ENCODE measurements at regions not wholly inside any gene's neighbourhood (a gene's known extent, or its start where the extent isn't known, plus 50 kb on each side); places are given as distances from the start of the nearest gene placed in this dataset.

- no peak for DNase-seq (ENCODE audit: low spot score)
Measured at GRCh38 chr2:41724465-41724864, 323.4 kb upstream of the PKDCC start.

- no peak for DNase-seq (ENCODE audit: low spot score)
Measured at GRCh38 chr2:41725901-41726300, 321.9 kb upstream of the PKDCC start.

- no peak for DNase-seq (ENCODE audit: low spot score)
Measured at GRCh38 chr2:41726364-41726763, 321.5 kb upstream of the PKDCC start.

GRCh38 chr2:41727152-41727551, 320.7 kb upstream of the PKDCC start:
- DNase-seq (ENCODE audit: low spot score): no peak

- DNase-seq (ENCODE audit: low spot score): no peak
Measured at GRCh38 chr2:41727711-41728110, 320.1 kb upstream of the PKDCC start.

GRCh38 chr2:41728788-41729338, 319.0 kb upstream of the PKDCC start:
- DNase-seq (ENCODE audit: low spot score): no peak

DNA sequence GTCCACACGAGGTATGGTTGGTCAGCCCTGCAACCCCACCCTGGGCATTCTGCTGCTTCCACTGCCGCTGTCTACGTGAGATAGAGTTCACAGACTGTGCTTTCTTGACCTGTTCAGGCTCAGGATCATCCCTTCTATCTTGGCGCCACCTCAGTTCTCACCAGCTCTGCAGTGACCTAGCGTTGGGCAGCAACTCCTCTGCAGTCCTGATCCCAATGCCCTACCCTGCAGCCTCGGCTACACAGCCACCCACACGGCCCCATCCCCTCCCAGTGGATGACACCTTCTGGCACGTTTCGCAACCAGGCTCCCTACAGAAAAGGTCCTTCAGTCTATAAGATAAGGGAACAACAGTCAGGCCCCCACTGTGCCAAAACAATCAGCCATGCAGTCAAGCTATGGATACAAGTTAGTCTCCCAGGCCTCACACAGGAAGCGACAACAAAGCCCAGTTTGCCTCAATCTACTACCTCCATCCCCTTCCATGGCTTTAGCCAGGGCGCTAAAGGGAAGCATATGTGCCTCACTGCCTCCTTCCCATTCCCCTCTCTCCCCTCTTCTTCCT, 317.9 kb upstream of the PKDCC start:
- DNase-seq (ENCODE audit: low spot score): no peak

GRCh38 chr2:41735006-41735405, 312.8 kb upstream of the PKDCC start:
- no peak for DNase-seq (ENCODE audit: low spot score)

GRCh38 chr2:41735476-41735875, 312.3 kb upstream of the PKDCC start:
- no peak for DNase-seq (ENCODE audit: low spot score)

- DNase-seq (ENCODE audit: low spot score): peak; percentile 20
Measured at GRCh38 chr2:41736105-41736567, 311.7 kb upstream of the PKDCC start.

GRCh38 chr2:41736586-41736985, 311.2 kb upstream of the PKDCC start:
- DNase-seq (ENCODE audit: low spot score): peak; percentile 50

DNA sequence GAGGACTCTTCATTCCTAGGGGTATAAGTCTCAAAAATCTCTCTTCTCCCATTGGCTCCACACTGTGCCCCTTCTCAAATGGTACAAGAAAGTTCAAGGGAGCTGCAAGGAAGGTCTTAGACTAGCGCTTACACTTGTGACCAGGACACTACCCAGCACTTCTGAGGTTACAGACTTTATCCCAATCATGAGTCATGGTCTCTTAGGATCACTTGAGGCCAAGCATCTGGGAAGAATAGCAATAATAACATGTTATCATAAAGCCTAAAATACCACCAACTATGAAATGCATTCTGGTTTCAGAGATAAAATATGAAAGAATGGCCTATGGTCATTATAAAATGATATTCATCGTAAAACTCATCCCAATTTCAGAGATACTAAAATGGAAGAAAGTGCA, 309.9 kb upstream of the PKDCC start:
- DNase-seq (ENCODE audit: low spot score): no peak

GRCh38 chr2:41741951-41742595, 305.7 kb upstream of the PKDCC start:
- peak; percentile 20 for DNase-seq (ENCODE audit: low spot score)

DNA sequence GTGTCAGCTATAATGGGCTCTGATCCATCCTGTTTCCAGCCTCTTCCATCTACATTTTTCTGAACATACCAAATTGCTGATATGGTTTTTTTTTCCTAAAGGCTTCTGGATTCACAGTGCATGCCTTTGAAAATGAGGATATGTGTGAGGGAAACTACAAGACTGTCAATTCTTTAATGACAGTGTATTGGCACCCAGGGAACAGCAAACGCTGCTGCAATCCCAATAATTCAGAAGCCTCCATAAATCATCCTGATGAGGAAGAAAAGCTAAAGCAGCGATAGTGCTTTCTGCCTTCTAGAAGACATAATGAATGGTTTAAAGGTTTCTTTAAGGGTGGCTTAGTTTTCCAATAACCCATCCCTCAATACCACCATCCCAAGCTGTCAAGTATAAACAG, 304.5 kb upstream of the PKDCC start:
- DNase-seq (ENCODE audit: low spot score): no peak

DNA sequence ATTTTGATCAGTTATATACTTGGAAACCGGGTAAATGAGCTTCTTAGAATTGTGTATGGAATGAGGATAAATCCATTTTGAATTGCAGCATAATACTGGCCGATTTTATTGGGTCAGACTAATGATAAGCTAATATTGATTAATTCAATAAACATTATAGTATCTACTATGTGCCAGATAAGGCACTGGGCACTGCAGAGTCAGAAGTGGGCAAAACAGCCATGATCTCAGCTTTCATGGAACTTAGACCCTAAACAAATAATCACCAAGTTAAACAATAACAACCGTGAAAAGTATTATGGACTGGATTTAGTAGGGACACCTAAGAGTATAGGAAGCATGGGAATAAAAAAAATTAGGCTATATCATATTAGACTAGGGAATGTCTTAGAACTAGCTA, 297.0 kb upstream of the PKDCC start:
- no peak for DNase-seq (ENCODE audit: low spot score)

DNA sequence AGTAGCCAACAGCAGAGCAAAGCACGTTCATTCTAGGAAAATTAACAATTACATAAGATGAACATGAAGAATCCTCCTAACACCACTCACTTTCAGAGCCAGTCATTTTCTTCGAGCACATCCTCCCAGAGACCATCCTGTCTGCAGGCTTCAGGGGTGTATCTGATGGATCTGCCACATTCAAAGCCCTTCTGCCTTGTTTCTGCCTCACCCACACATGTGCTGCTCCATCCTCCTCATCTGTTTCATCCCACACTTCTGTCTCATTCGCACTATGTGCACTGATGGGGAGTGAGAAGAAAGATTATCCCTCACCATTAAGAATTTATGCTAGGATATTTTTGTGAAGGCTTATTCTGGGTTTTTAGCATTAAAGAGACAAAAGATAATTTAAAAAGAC, 287.9 kb upstream of the PKDCC start:
- DNase-seq (ENCODE audit: low spot score): no peak

GRCh38 chr2:41763141-41763540, 284.7 kb upstream of the PKDCC start:
- no peak for DNase-seq (ENCODE audit: low spot score)

GRCh38 chr2:41764131-41764530, 283.7 kb upstream of the PKDCC start:
- DNase-seq (ENCODE audit: low spot score): no peak

- no peak for DNase-seq (ENCODE audit: low spot score)
Measured at GRCh38 chr2:41764919-41765318, 282.9 kb upstream of the PKDCC start.

DNA sequence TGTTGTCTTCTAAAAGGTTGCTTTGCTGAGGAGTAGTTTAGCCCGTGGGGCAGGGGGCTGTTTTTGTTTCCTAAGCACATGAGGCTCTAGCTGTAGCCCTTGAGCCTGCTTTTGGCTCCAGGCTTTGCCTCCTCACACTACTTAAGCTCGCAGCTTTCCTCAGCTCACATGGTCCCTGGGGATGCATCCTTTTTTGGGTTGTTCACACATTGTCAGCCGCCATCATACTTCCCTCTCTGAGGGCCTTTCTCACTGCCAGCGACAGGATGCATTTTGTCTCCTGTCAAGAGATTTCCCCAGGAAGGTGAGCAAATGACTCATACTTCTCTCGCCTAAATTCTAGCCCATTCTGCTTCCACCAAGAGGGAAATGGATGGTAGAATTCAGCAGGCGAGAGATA, 279.5 kb upstream of the PKDCC start:
- no peak for DNase-seq (ENCODE audit: low spot score)

DNA sequence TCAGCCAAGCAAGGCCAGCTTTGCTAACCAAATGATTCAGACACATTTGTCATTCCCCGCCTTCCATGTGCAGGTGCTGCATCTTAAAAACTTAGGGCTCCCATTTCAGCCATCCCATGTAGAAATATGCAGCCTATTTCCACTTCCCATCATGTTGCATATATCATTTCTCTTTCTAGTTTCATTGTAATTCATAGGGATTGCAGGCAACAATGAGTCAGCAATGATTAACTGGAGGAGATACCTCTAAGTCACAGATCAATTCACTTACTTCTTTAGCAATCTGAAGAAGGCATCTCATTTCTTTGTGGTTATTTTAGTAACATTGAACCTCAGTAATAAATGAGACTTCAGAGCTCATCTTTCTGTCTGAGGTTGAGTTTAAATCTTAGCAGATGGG, 276.1 kb upstream of the PKDCC start:
- peak; percentile 19 for DNase-seq (ENCODE audit: low spot score)

DNA sequence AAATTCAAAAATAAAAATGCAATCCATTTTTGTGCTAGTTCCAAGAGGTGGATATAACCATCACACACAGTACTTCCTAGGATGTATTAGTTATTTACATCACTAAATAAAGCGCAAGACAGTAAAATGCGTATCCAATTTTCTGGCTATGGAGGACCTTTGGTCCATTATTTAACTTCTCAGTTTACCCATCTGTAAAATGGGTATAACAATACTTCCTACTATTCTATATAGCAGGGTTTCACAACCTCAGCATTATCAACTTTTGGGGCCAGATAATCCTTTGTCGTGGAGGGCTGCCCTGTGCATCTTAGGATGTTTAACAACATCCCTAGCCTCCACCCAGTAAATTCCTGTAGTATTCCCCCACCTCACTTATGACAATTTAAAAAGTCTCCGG, 275.1 kb upstream of the PKDCC start:
- DNase-seq (ENCODE audit: low spot score): no peak

DNA sequence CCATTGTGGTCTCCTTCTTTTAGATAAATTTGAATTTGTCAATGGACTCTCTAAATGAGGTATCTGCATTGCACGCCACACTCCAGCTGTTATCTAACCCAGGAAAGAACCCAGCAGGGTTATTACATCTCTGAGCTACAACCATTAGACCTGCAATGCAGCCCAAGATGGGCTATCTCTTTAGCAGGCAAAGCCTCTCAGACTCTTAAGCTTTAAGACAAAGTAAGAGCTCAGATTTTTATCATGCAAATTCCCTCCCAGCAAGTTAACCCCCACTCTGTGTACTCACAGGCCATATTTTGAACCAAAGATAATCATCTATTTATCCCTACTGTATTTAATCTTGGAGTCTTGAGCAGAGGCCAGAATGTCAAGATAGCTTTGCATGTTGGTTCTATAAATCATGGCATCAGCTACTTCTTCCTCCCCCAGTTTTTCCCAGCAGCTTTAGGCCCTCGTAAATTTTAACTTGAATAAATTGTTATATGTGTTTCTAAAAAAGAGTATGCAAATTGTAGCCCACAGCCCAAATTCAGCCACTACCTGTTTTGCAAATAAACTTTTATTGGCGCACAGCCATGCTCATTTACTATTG, 273.7 kb upstream of the PKDCC start:
- no peak for DNase-seq (ENCODE audit: low spot score)

Measured in kidney tubule cell (primary cell).